ENCODE measurements at regions not wholly inside any gene's neighbourhood (a gene's known extent, or its start where the extent isn't known, plus 50 kb on each side); places are given as distances from the start of the nearest gene placed in this dataset.
A peak's percentile ranks its signal among the peaks of the same experiment; 100 is the strongest.

DNA sequence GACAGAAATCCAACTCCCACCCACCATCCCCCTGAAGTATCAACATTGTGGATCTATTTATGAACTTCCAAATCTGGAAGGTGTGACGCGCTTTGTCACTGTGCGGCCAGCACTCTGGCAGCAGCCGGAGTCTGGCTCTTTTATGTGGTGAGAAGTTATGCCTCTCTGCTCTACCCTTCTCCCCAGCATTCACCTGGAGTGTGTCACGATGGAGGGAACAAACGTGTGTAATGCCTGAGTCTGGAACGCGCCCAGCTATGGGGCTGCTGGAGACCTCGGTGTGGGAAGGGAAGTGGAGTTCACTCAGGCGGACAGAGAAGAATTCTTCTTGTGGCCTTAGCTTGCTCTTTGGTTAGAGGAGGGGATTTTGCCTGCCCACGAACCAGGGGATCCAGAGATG is 222.1 kb upstream of the RPL34 start:
- no peak for FAIRE-seq

DNA sequence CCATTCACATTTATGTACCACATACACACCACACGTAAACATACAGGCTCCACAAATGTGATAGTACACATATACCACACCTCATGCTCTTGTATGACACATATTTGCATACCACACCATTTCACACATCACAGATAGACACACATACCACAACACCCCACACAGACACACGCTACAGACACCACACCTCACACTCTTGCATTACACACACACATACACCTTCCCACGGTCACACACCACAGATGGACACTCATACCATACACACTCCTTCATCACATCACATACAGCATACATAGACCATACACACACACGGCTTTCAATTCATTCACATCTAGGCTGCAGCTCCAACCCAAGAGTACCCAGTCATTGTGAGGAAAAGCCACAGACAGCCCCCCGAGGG is 222.5 kb upstream of the RPL34 start:
- no peak for FAIRE-seq

DNA sequence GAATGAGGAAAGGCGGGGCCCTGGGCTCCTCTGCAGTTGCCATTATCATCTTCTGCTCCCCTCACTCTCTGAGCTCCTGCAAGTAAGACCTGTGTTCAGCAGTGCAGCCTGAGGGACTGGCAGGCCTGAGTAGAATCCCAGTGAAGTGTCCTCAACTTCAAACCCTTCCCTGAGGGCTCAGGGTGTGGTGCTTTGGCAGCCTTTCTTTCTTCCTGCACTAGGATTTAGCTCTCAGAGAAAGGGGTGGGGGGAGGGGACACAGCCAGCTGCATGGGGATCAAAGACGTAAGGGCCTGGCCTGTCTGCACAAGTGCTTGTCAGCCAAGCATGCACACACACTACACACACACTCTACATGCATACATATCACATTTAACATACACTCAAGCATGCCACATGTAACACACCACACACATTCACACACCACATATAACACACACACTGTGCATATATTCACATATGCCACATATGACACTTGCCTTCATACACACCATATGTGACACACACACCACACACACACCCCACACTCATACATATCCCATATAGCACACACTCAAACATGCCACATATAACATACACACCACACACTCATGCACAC is 223.4 kb upstream of the RPL34 start:
- no peak for FAIRE-seq

DNA sequence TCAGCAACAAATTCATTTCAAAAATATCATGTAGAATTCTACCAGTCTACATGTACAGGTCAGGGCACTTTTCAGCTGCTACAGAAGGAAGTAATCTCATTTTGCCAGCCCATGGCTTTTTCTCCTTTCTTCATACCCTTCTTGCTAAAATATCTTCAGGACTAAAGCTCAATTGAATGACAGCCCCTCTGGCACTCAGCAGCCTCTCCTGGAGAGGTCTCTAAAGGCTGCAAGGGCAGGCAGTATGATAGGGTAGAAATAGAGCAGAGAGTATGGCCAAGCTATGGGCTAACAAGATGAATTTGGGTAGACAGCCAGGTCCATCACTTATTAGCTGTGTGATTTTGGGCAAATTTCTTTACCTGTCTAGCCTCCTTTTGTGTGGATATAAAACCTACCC is 224.6 kb upstream of the RPL34 start:
- no peak for FAIRE-seq

DNA sequence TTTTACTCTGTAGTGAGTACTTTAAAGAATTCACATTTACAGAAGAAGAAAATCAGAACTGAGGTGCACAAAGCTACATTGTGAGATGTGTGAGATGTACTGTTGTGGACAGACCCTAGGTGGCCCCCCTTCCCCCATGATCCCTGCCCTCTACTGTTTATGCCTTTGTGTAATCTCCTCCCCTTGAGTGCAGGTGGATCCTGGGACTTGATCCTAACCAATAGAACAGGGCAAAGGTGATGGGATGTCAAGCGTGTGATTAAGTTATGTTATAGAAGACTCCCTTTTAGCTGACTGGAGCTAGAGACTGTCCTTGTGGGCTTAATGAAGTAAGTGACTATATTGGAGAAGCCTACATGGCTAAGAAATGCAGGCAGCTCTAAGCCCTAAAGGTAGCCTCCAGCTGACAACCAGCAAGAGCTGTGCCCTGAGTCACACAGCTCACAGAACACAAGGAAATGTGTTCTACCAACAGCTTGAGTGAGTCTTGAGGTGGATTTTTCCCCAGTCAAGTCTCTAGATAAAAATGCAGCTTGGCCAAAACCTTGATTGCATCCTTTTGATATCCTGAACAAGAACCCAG is 225.2 kb upstream of the LEF1 start:
- FAIRE-seq, result no peak

DNA sequence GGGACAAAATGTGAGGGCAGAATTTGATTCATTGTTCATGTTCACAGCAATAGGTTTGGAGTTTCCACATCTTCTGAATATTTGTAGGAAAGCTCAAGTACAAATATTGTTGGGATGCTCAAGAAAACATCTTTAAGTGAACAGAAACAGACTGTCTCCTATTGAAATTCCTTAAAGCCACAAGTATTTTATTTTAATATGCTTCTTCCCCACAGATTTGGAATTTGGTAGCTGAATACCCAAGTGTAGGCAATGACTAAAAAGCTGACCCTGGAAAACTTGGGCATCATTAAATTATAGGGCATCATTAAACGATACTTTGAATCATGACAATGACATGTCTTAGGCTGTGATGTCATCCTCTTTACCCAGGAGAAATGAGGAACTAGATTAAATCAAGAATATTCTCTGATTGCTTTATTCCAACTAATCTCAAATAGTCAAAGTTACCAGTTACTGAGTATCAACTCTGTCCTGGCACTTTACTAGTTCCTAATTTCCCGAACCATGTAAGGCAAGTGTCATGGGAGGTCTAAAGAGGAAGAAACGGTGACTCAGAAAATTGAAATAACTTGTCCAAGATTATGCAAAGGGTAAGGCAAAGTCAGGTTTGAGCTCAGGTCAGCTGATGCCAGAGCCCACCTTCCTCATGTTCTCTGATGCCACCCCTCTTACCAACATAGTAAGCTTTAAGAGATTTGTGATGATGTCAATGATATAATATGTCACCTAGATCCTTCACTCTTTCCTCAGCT is 223.1 kb upstream of the LEF1 start:
- no peak for FAIRE-seq

DNA sequence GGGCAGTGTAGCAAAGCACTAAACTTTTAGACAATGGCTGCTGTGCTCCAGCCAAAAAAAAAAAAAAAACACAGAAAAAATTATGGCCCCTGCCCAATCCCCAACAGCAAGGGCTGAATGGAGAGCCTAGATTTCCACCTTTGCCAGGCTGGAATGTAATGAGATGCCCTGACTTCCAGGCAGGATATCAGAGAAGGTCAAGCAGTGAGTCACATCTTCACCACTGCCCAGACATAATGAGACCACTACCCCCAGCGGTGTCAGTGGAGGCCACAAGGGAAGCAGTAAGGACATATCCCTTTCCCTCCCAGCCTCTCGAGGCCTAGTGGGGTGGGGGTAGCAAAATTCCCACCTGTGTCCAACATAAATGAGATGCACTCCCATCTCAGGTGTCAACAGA is 216.3 kb upstream of the LEF1 start:
- no peak for FAIRE-seq

DNA sequence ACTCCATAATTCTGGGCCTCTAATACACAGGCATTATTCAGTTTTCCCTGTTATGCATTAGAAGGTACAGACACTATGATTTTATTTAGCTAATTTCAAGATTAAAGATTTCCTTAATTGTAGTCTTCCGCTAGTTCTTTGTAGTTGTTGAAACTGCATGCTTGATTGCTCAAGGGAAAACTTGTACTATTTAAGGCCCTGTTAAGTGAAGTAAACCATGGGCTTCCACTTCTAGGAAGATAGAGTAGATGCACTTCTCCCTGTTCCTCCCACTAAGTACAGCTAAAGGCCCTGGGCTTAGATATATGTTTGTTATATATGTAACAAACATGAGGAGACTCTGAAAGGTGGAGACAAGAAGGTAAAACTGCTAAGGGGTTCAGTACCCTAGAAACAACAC is 215.8 kb upstream of the LEF1 start:
- no peak for FAIRE-seq

DNA sequence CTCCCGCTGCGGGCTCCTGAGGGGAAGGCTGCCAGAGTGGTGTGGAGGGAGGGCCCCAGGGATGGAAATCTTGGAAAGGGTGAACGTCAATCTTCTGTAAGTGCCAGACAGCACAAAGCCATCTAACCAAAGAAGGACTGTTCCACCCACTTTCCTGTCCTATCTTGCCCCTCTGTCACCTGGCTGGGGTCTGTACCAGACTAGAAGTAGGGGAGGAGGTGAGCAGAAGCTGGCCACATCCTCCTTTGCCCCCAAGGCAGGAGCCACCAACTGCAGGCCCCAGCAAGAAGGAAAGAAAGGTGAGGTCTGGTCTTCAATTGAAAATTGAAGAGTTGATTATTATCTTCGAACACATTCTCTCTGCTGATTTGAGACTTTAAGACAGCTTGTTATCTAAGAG is 214.4 kb upstream of the LEF1 start:
- no peak for FAIRE-seq

DNA sequence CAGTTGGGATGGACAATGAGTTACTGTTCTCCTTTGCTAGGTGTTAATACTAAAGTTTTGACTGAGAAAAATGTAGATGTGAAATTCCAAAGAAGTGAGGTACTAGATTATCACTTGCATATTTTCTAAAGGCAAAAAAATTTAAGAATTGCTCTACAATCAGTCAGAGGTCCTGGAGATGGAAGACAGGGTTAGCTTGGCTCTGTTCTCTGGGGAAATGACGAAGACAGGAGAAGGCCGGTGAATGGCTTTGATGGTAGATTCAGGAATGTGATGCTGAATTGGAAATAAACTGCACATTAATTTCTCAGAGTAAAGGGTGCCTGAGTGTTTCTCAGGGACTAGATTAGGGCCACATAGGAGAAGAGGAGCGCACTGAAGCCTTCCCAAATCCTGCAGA is 214.0 kb upstream of the LEF1 start:
- FAIRE-seq, result no peak

DNA sequence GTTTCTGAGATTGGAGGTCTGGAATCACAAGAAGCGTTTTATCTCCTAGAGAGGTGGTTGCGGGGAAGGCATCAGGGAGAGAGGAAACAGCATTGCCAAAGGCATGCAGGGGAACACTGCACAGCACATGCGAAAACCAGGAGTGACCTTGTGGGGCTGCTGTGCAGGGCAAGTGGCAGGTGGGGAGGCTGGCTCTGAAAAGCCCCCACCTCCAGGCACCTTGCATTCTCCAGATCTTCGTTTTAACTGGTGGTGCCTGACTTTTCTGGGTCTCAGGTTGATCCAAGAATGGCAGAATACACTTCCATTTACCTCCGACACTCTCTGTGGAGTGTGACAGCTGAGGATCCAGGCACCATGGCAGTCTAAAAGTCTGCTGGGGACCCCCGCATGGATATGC is 209.4 kb upstream of the LEF1 start:
- FAIRE-seq, result no peak

DNA sequence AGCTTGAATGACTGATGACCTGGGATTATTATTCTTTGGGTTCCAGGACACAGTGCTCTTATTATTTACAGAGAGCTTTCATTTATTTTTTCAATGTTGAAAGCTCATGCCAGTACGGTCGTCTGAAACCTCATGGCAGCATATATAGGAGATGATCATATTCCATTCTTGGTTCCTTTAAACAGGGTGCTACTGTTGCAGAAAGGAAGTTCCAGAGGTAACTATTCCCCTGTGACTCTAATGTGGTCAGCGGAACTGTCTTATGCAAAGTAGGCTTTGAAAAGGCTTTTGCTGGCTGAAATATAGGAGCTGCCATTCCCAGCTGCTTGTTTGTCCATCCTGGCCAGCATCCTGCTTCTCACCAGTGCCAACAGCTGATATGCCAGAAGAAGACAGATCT is 208.3 kb upstream of the LEF1 start:
- FAIRE-seq, result no peak

DNA sequence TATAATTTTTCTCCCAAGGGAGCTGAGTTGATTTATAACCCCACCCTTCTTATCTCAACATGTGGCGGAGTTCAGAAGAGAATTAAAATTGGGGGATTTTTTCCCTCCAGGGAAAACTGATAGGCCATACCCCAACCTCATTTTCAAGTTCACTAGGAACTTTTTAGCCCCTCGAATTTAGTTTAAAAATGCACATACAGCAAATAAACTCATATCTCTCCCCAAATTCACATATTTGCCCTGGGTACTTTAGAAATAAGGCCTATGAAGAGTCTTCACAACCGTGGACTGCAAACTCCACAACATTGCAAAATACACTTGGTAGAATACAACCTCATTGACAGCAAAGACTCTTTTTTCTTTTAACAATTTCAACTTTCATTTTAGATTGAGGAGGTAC is 206.7 kb upstream of the LEF1 start:
- FAIRE-seq, result no peak

DNA sequence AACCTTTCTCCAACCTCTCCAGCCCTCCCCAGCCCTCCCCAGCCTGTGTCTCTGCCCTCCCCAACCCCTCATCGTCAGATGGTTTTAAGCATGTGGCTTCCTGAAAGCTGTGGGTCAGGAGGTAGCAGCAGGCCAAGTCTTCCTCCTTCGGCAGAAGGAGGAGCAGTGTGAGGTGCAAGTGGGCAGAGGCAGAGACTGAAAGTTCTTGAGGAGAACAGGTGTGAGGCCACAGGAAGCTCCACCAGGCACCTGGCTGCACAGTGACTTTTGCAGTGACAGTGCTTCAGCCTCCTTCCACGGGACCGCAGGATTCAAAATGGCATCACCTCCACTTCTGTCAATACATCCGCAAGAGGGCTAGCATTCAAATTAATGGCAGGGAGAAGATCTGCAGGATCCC is 203.9 kb upstream of the LEF1 start:
- FAIRE-seq, result no peak

DNA sequence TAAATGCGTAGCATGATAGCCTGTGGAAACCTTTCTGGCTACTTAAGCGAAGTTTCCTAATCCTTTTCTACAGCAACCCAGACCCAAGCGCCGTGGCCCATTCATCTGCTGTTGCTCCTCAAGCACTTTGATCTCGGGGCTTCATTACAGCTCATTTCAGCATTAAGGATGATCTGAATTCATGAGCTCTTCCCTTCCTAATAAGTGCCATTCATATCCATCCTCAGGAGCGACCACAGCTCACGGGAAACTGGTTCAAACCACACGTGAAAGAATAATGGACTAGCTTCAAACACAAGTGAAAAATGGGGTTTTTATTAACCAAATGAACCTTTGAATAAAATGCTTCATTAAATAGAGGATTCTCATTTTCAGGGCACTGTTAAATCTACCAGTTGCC is 202.6 kb upstream of the LEF1 start:
- FAIRE-seq, result no peak

DNA sequence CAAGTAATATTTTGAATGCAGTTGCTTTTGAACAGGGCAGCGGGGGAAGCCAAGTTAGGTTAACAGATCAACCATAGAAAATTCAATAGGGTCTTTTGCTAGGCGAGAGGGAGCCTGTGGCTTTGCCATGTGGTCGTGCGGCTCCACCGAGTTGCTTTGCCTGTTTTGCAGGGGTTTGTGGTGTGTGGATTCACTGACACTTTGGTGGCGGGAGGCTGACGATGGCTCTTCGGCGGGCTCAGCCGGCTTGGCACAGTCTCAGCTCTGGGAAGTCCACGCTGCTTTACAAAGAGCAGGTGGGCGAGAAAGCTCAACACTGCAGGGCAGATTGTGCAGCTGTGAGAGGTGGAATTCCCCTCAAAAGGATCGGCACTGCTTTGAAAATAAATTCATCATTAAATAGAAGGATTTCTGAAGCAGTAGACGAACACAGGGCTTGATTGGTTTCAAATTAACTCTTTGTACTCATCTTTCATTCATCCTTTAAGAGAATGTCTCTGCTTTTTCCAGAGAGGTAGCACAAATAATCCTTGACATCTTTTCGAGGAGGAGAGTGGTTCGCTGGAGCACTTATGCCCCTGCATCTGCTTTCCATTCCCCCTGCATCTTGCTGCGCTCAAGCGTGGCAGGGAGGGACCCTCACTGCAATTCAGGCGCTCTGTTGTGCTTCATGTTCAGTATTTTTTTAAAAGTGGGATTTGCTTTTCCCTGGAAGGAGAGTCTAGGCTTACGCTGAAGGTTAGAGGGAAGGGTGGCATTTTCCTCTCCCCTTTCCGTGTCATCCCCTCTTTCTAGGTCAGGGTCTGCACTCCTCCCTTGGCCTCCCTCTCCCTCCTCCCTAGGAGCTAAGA is 201.8 kb upstream of the LEF1 start:
- no peak for FAIRE-seq

DNA sequence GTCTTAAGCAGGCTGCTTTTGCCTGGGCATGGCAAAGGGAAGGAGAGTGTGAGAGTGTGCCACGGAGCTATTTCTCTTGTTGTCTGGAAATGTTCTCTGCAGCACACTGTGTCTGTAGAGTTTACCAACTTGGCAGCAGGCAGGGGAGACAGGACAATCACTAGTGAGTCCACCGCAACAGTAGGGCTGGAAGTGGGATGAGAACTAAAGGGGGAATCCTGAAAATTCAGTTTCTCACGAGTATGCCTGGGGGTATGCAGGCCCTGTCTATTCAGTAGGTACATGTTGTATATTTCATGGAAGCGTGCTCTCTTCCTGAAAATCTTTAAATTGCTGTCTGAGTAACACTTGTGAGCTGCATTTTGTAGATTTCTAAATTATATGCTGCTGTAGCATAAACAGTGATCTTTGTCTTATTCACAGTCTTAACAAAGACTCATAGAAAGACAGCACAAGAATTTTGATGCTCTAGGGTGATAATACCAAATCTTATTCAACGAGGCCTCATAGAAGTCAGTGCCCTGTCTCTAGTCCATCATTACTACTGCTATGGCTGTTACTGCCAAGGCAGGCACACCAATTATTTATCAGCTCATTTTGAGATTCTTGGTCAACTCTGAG is 200.4 kb upstream of the LEF1 start:
- no peak for FAIRE-seq

DNA sequence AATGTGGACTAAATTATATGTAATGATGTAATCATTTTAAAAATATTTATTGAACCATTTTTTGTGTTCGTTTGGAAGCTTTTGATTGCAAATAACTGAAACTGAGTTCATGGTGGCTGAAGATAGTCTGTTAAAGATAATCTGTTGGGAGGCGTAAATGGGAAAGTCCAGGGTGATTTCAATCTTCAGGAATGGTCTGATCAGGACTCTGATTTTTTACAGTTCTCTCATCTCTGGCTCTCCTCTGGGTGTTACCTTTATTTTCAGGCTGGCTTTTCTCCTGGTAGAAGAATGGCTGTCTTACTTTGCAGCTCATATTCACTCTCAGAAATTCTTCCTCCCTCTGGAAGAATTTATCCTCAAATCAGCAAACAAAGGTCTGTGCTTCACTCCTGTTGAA is 199.0 kb upstream of the LEF1 start:
- no peak for FAIRE-seq

DNA sequence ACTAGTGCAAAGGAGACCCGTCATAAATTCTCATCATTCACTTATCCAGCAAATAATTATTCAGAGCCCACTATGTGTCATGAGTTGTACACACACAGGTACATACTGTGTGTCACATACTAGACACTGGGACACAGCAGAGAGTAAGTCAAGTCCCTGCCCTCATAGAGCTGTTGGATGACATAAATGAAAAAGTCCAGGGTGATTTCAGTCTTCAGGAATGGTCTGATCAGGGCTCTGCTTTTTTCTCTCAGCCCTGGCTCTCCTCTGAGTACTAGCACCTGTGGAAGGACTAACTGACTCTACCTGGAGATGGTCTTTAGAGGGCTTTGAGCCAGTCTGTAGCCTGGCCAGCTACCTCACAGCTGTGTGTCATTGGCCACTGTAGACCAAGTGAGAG is 198.0 kb upstream of the LEF1 start:
- no peak for FAIRE-seq

DNA sequence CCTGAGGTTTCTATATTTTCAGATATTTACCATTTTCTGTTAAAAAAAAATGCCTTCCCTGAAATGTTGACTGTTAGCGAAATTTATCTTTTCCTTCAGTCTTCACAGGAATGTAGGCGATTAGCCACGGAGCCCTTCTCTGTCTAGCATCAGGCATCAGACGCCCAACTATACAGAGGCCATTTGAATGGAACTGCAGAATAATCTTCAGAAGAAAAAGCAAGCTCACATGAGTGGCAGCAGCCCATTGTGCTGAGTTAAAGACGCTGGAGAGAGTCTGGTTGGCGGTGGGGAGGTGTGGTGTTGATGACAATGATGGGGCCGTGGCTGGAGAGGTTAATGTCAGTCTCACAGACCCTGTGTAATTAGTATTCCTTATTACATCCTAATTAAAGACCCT is 196.8 kb upstream of the LEF1 start:
- FAIRE-seq, result no peak

DNA sequence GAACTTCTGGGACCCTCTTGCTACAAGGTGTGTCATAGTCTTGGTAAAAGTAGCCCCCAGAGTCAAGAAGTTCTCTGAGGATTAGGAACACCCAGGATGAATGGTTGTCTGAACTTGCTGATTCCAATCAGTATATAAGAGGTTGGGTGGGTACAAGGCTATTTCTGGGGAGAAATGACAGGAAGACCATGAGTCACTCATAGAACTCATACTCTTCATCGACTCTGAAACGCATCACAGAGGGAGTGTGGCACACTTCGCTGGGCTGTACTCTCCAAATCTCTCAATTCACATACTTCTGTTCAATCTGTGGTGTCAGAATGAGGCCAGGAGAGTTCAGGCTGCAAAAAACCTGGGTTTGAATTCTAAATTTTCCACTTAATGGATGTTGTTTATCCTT is 193.2 kb upstream of the LEF1 start:
- no peak for FAIRE-seq

DNA sequence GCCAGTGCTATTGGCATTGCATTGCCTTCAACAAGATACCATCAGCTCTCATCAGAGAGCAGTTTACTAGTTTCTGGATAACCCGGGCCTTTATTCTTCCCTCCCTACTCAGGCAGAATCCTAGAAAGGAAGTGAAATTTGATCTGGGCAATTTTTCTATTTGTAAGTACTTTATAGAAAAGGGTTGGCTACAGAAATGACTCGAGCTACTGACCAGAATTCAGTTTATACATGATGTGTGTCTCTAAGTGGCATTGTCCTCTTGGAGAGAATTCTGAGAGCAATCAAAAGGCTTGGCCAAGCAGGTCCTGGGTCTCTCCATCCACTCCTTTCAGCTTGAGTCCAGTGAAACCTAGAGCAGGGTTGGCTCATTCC is 192.7 kb upstream of the LEF1 start:
- FAIRE-seq, result no peak

DNA sequence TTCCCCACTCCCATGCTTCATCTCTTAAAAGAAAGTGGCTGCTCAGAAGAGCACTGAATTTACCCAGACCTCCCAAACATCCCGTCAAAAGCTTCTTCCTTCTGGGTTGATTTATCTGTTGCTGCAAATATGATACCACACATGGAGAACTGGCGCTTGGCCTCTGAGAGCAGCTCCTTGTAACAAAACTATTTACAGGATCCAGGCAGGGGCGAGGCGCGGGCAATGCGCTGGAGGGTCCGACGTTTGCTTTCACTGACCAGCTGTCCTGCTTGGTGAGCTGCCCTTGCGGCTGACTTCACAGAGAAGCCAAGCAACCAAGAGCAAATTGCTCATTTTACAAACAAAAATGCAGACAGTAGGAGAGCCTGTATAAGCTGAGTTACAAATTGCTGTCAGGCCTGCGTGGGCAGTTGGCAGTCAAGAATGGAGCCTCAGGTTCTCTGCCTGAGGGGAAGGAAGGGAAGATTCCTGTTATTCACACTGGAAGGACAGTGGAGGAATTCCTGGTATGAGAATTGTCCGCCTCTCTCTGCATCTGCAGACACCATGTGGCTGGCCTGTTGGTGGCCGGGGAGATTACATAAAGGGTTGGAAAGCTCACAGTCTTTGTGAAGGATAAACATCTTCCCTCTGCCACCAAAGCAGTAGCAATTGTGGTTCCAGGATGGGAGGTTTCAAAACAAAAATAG is 192.2 kb upstream of the LEF1 start:
- FAIRE-seq, result peak; percentile 94

Measured in endometrium (tissue), 2 donors.